ENCODE measurements at regions not wholly inside any gene's neighbourhood (a gene's known extent, or its start where the extent isn't known, plus 50 kb on each side); places are given as distances from the start of the nearest gene placed in this dataset.

DNA sequence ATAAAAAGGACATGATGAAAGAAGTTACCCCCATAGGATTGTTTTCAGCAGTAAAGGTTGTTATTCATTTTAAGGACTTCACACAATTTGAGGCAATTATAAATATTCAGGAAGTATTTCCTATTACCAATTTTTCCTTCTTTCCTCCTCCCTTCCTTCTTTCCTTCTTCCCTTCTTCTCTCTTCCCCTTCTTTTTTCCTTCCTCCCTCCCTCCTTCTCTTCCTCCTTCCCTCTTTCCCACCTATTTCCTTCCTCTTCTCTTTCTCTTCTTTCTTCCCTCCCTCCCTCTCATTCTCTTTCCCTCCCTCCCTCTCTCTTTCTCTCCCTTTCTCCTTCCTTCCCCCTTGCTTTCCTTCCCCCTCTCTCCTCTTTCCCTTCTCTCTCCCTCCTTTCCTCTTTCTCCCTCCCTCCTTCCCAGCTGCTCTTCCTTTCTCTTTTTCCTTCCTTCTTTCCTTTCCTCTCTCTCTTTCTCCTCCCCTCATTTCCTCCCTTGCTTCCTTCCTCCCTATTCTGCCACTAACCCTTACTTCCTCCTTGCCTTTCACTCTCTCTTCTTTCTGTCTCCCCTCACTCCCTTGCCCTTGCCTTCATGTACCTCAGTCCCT lies 105.1 kb downstream of the ADRB2 start:
- H3K4me1 ChIP-seq (ENCODE audit: control insufficient read depth, insufficient read depth, low read length, poor library complexity, severe bottlenecking), result peaks cover 10% of the 10 kb centered on the region
- no peaks in the 10 kb centered on the region for H3K36me3 ChIP-seq (ENCODE audit: control insufficient read depth, insufficient read depth, low read length)
- no peak overlapping the region for H3K27ac ChIP-seq (ENCODE audit: low read depth, low read length, severe bottlenecking)
- H3K9me3 ChIP-seq (ENCODE audit: control insufficient read depth, low read length), result no peaks in the 10 kb centered on the region
- no peak overlapping the region for H3K4me3 ChIP-seq (ENCODE audit: extremely low read depth, insufficient read depth, low read length, poor library complexity, severe bottlenecking)

DNA sequence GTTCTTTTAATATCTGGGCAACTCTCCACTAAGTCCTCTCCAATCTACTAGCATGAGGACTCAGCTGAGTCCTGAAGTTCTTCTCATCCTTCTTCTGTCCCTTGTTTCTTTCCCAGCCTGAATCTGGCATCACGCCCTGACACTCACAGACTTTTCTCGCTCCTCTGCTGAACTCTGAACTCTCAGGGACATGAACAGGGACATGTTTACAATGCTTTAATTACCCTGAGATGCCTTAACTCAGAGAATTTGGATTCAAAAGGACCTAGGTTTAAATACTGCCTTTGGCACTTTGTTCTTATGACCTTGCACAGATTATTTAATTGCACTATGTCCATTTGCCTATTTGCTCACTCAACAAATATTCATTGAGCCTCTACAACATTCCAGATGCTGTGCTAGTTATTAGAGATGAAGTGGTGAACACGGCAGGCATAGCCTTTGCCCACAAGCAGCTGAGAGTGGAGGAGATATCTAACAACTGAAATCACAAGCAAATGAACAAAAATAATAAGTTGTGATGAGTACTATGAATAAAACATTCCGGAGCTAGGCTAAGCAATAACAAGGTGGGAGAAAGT lies 106.0 kb downstream of the ADRB2 start:
- H3K4me3 ChIP-seq (ENCODE audit: extremely low read depth, insufficient read depth, low read length, poor library complexity, severe bottlenecking), result no peak overlapping the region
- H3K27ac ChIP-seq (ENCODE audit: low read depth, low read length, severe bottlenecking), result no peak overlapping the region
- peaks cover 10% of the 10 kb centered on the region for H3K4me1 ChIP-seq (ENCODE audit: control insufficient read depth, insufficient read depth, low read length, poor library complexity, severe bottlenecking)
- no peaks in the 10 kb centered on the region for H3K9me3 ChIP-seq (ENCODE audit: control insufficient read depth, low read length)
- no peaks in the 10 kb centered on the region for H3K36me3 ChIP-seq (ENCODE audit: control insufficient read depth, insufficient read depth, low read length)
- 90 to 97% methylated on average over 3 of the region's 4 CpGs for WGBS, 2 experiments (ENCODE audit: insufficient coverage in 2 of 2)

GRCh38 chr5:148933903-148934432 lies 107.6 kb downstream of the ADRB2 start:
- no peaks in the 10 kb centered on the region for H3K36me3 ChIP-seq (ENCODE audit: control insufficient read depth, insufficient read depth, low read length)
- 86% methylated on average over 1 of the region's 1 CpG; no CpG with 5 or more reads in 1 of the 2 experiments for WGBS, 2 experiments (ENCODE audit: insufficient coverage in 2 of 2)
- H3K9me3 ChIP-seq (ENCODE audit: control insufficient read depth, low read length), result no peaks in the 10 kb centered on the region

DNA sequence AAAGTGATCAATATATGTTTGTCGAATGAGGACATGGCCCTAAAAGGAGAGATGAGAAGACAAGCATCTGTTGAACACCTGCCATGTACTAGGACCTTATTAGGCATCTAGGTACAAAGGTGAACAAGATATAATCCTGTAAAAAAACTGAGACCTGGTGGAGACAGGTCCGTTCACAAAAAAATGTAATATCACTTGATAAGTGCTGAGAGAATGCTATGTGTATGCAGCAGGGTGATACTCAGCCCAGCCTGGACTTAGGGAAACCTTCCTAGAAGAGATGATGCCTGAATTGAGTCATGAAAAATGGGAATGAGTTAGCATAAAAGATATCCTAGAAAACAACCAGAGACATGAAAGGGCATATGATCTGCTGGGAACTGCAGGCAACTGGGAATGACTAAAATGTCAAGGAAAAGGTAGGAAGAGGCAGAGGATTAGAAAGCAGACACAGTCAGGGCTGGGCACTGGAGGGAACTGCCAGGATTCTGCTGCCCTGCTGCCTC lies 108.5 kb downstream of the ADRB2 start:
- H3K4me1 ChIP-seq (ENCODE audit: control insufficient read depth, insufficient read depth, low read length, poor library complexity, severe bottlenecking), result no peaks in the 10 kb centered on the region
- WGBS, 2 experiments (ENCODE audit: insufficient coverage in 2 of 2), result 86 to 100% methylated on average over 1 to 2 of the region's 2 CpGs
- no peak overlapping the region for H3K4me3 ChIP-seq (ENCODE audit: extremely low read depth, insufficient read depth, low read length, poor library complexity, severe bottlenecking)
- H3K9me3 ChIP-seq (ENCODE audit: control insufficient read depth, low read length), result no peaks in the 10 kb centered on the region
- H3K36me3 ChIP-seq (ENCODE audit: control insufficient read depth, insufficient read depth, low read length), result no peaks in the 10 kb centered on the region
- H3K27ac ChIP-seq (ENCODE audit: low read depth, low read length, severe bottlenecking), result no peak overlapping the region

More at GRCh38 chr5:148933903-148934432, 107.6 kb downstream of the ADRB2 start:
- H3K4me1 ChIP-seq (ENCODE audit: control insufficient read depth, insufficient read depth, low read length, poor library complexity, severe bottlenecking), result no peaks in the 10 kb centered on the region
- no peak overlapping the region for H3K27ac ChIP-seq (ENCODE audit: low read depth, low read length, severe bottlenecking)
- no peak overlapping the region for H3K4me3 ChIP-seq (ENCODE audit: extremely low read depth, insufficient read depth, low read length, poor library complexity, severe bottlenecking)

GRCh38 chr5:148937239-148937638 lies 110.8 kb downstream of the ADRB2 start:
- no CpG with 5 or more reads among the region's 1 CpG for WGBS, 2 experiments (ENCODE audit: insufficient coverage in 2 of 2)
- no peaks in the 10 kb centered on the region for H3K36me3 ChIP-seq (ENCODE audit: control insufficient read depth, insufficient read depth, low read length)
- H3K27ac ChIP-seq (ENCODE audit: low read depth, low read length, severe bottlenecking), result no peak overlapping the region
- H3K4me1 ChIP-seq (ENCODE audit: control insufficient read depth, insufficient read depth, low read length, poor library complexity, severe bottlenecking), result no peaks in the 10 kb centered on the region
- no peaks in the 10 kb centered on the region for H3K9me3 ChIP-seq (ENCODE audit: control insufficient read depth, low read length)
- no peak overlapping the region for H3K4me3 ChIP-seq (ENCODE audit: extremely low read depth, insufficient read depth, low read length, poor library complexity, severe bottlenecking)

DNA sequence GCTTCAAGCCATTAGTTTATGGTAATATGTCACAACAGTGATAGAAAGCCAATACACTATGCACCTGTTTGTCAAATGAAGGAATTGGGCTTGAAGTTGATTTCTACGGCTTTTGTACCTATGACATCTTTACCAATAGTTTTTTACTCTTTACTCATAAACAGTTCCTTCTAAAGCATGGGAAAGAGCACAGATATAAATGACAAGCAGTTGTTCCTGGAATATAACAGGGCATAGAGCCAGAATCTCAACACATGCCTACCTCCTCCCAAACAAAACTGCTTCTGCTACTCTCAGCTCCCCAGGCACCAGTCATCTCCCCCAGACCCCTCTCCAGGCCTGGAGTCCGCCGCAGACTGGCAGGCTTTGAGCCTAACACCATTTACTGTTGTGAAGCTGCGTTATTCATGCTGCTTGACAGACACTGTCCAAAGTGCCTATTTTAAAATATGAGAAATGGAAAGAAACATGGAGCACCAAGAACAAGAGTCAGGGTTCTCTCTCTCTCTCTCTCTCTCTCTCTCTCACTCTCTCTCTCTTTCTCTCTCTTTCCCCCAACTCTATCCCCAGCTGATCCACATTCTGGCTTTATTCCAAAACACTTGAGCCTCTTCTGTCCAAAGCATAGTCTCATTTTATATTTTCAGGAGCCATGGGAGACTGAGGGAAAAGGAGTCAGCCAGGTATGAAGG lies 111.6 kb downstream of the ADRB2 start:
- no peak overlapping the region for H3K4me3 ChIP-seq (ENCODE audit: extremely low read depth, insufficient read depth, low read length, poor library complexity, severe bottlenecking)
- H3K36me3 ChIP-seq (ENCODE audit: control insufficient read depth, insufficient read depth, low read length), result no peaks in the 10 kb centered on the region
- no peaks in the 10 kb centered on the region for H3K4me1 ChIP-seq (ENCODE audit: control insufficient read depth, insufficient read depth, low read length, poor library complexity, severe bottlenecking)
- 100% methylated on average over 2 of the region's 4 CpGs; no CpG with 5 or more reads in 1 of the 2 experiments for WGBS, 2 experiments (ENCODE audit: insufficient coverage in 2 of 2)
- no peak overlapping the region for H3K27ac ChIP-seq (ENCODE audit: low read depth, low read length, severe bottlenecking)
- no peaks in the 10 kb centered on the region for H3K9me3 ChIP-seq (ENCODE audit: control insufficient read depth, low read length)

DNA sequence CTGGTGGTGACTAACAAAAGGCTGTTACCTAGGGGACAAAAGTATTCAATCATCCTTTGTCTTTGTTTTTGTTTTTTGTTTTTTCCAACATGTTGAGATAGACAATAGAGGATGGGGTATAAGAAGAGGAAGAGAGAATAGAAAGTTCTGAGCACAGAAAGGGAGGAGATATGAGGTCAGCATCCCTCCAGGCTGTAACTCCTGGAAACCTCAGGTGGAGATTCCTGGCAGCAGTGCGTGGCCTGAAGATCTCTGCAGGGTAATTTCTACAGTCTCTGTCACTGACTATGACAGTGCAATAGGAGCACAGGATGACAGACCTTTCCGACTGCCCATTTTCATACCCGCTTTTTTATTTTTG lies 112.1 kb downstream of the ADRB2 start:
- Histone ChIP-seq H3K36me3 (ENCODE audit: control insufficient read depth, insufficient read depth, low read length) (no peaks in the 10 kb centered on the region), H3K4me3 (ENCODE audit: extremely low read depth, insufficient read depth, low read length, poor library complexity, severe bottlenecking) (no peak overlapping the region), H3K9me3 (ENCODE audit: control insufficient read depth, low read length) (no peaks in the 10 kb centered on the region), H3K4me1 (ENCODE audit: control insufficient read depth, insufficient read depth, low read length, poor library complexity, severe bottlenecking) (no peaks in the 10 kb centered on the region), H3K27ac (ENCODE audit: low read depth, low read length, severe bottlenecking) (no peak overlapping the region)
- 80 to 100% methylated on average over 1 to 2 of the region's 3 CpGs for WGBS, 2 experiments (ENCODE audit: insufficient coverage in 2 of 2)

DNA sequence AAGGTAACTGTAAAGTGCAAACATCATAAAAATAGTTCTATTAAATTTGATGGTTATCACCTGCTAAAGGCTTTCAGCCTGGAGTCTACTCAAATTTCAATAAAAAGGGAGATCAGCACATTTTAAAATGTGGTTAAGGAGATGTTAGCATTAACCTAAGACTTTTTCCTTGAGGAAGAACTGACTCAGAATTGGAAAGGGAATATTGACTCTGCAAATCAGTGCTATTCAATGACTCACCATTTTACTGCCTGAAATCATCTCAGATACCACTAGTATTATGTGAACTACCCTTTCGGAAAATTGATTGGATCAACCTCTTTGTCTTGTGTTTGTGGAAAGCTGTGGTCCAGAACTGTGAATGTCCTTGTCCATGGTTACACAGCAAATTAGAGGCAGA lies 113.3 kb downstream of the ADRB2 start:
- Histone ChIP-seq H3K27ac (ENCODE audit: low read depth, low read length, severe bottlenecking) (no peak overlapping the region), H3K4me3 (ENCODE audit: extremely low read depth, insufficient read depth, low read length, poor library complexity, severe bottlenecking) (no peak overlapping the region), H3K9me3 (ENCODE audit: control insufficient read depth, low read length) (no peaks in the 10 kb centered on the region), H3K4me1 (ENCODE audit: control insufficient read depth, insufficient read depth, low read length, poor library complexity, severe bottlenecking) (no peaks in the 10 kb centered on the region), H3K36me3 (ENCODE audit: control insufficient read depth, insufficient read depth, low read length) (no peaks in the 10 kb centered on the region)
- WGBS, 2 experiments (ENCODE audit: insufficient coverage in 2 of 2), result no CpG with 5 or more reads among the region's 1 CpG

GRCh38 chr5:148941810-148942209 lies 115.4 kb downstream of the ADRB2 start:
- no peaks in the 10 kb centered on the region for H3K4me1 ChIP-seq (ENCODE audit: control insufficient read depth, insufficient read depth, low read length, poor library complexity, severe bottlenecking)
- no peaks in the 10 kb centered on the region for H3K9me3 ChIP-seq (ENCODE audit: control insufficient read depth, low read length)
- no peak overlapping the region for H3K27ac ChIP-seq (ENCODE audit: low read depth, low read length, severe bottlenecking)
- H3K36me3 ChIP-seq (ENCODE audit: control insufficient read depth, insufficient read depth, low read length), result no peaks in the 10 kb centered on the region
- WGBS, 2 experiments (ENCODE audit: insufficient coverage in 2 of 2), result 60 to 63% methylated on average over 1 of the region's 1 CpG
- H3K4me3 ChIP-seq (ENCODE audit: extremely low read depth, insufficient read depth, low read length, poor library complexity, severe bottlenecking), result no peak overlapping the region

- no peaks in the 10 kb centered on the region for H3K36me3 ChIP-seq (ENCODE audit: control insufficient read depth, insufficient read depth, low read length)
- no peaks in the 10 kb centered on the region for H3K9me3 ChIP-seq (ENCODE audit: control insufficient read depth, low read length)
- H3K4me3 ChIP-seq (ENCODE audit: extremely low read depth, insufficient read depth, low read length, poor library complexity, severe bottlenecking), result no peak overlapping the region
- no peaks in the 10 kb centered on the region for H3K4me1 ChIP-seq (ENCODE audit: control insufficient read depth, insufficient read depth, low read length, poor library complexity, severe bottlenecking)
- WGBS, 2 experiments (ENCODE audit: insufficient coverage in 2 of 2), result 51 to 88% methylated on average over 1 to 3 of the region's 4 CpGs
- no peak overlapping the region for H3K27ac ChIP-seq (ENCODE audit: low read depth, low read length, severe bottlenecking)
Measured at GRCh38 chr5:148949841-148950470, 112.9 kb downstream of the SH3TC2 start.
